Natural killer cell treated with Interleukin-12 subunit alpha and Interleukin-12 subunit beta and Interleukin-15 and Interleukin-18, amount 100 ng/mL, for 72 hours (primary cell): ENCODE measurements at regions not wholly inside any gene's neighbourhood (a gene's known extent, or its start where the extent isn't known, plus 50 kb on each side); places are given as distances from the start of the nearest gene placed in this dataset.

ENCODE experiments used
- ATAC-seq, 2 donors: fragments of 150-1000 bp; cut with Tn5 transposase in 1 of 2; sonication (Bioruptor Pico), chemical (Tn5 transposase) in 1 of 2; 2 replicates each; pipeline ENCODE4 v1.10.0; 2021
- DNase-seq: peaks from one replicate; pipeline ENCODE4 v3.0.0; 2022; ENCODE audit warnings: low spot score
- H3K27ac Mint-ChIP-seq, 2 donors: 1 replicate in 1 of 2; 2 replicates in 1 of 2; pipeline ENCODE4 v1.8.0; 2022; ENCODE audit warnings: mixed read lengths in 2 of 2, mild to moderate bottlenecking in 1 of 2, moderate library complexity in 1 of 2
- H3K27me3 Mint-ChIP-seq, 2 donors: 1 replicate in 1 of 2; 2 replicates in 1 of 2; pipeline ENCODE4 v1.8.0; 2022; ENCODE audit warnings: mixed read lengths in 2 of 2
- H3K36me3 Mint-ChIP-seq: one replicate; pipeline ENCODE4 v1.8.0; 2022; ENCODE audit warnings: mixed read lengths
- H3K4me1 Mint-ChIP-seq, 2 donors: 1 replicate in 1 of 2; 2 replicates in 1 of 2; pipeline ENCODE4 v1.8.0; 2022; ENCODE audit warnings: low read depth in 2 of 2, mixed read lengths in 2 of 2, mild to moderate bottlenecking in 1 of 2
- H3K4me3 Mint-ChIP-seq: one replicate; pipeline ENCODE4 v1.8.0; 2022; ENCODE audit warnings: mixed read lengths
- H3K9me3 Mint-ChIP-seq: 2 replicates; pipeline ENCODE4 v1.8.0; 2022; ENCODE audit warnings: mixed read lengths

DNA sequence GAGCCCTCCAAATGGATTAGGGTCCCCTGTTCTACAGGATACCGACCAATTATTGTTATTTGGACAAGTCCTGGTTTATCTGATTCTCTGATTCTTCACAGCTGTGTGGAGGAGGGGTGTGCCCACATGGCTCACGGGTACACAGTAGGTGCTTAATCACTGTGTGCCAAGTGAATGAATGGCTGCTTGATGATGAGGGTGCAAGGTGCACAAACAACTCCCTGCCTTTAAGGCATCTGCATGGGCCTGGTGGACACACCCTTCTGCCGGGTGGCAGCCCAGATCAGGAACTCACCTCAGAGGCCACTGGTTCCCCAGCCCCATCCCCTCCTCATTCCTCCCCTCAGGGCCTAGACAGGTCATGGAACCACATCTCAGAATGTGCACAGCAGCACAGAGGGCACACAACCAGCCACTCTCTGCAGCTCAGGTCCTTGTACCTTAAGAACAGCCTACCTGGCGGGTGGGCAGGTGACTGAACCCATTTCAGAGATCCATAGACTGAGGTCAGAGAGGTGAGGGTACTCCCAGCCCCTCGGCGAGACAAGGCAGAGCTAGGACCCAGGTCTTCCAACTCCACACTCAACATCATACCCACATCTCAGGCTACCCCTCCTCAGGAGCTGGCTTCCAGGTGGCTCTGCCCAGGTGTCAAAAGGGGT is 50.3 kb downstream of the SHANK2 start:
- no peak overlapping the region for H3K27ac Mint-ChIP-seq
- ATAC-seq, result no peak
- H3K4me1 Mint-ChIP-seq, result no peaks in the 10 kb centered on the region
- H3K9me3 Mint-ChIP-seq, result no peaks in the 10 kb centered on the region
- no peaks in the 10 kb centered on the region for H3K36me3 Mint-ChIP-seq
- H3K27me3 Mint-ChIP-seq, result no peaks in the 10 kb centered on the region
- DNase-seq, result no peak
- H3K4me3 Mint-ChIP-seq, result no peak overlapping the region

DNA sequence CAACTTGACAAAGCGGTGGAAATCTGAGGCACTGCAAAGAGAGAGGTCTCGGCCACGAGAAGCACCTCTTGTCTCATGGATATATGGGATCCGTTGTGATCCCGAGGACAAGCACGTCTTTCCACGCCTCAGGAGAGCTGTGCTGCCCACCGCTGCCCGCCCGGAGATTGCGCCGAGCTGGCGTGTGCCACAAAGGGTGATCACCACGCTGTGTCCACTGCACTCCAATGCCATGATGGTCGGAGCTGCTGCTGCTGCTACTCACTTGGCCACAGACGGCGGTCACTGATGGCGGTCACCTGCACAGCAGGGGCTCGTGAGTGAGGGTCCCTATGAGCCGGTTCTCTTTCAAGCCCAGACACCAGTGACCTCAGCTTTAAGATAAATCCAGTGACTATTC is 51.1 kb downstream of the SHANK2 start:
- H3K27ac Mint-ChIP-seq, result no peak overlapping the region
- H3K27me3 Mint-ChIP-seq, result no peaks in the 10 kb centered on the region
- no peaks in the 10 kb centered on the region for H3K4me1 Mint-ChIP-seq
- DNase-seq, result no peak
- H3K36me3 Mint-ChIP-seq, result no peaks in the 10 kb centered on the region
- H3K9me3 Mint-ChIP-seq, result no peaks in the 10 kb centered on the region
- H3K4me3 Mint-ChIP-seq, result no peak overlapping the region
- no peak for ATAC-seq

DNA sequence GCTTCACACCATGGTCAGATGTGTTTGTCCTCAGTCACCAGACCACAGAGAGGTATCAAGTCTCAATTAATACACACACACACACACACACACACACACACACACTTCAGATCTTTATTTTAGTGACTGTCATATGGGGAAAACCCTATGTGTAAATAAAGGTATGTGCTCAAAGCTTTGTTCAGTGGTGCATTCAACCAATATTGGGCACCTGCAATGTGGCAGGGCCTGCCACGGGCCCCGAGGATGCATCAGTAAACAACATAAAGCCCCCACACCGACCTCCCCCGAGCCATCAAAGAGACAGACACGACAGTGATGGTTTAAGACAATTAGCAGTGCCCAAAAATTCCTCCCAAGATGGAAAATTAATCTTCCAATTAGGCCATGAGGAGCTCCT is 51.6 kb downstream of the SHANK2 start:
- no peak overlapping the region for H3K27ac Mint-ChIP-seq
- H3K36me3 Mint-ChIP-seq, result no peaks in the 10 kb centered on the region
- H3K4me3 Mint-ChIP-seq, result no peak overlapping the region
- DNase-seq (no peak), ATAC-seq (no peak)
- no peaks in the 10 kb centered on the region for H3K9me3 Mint-ChIP-seq
- no peaks in the 10 kb centered on the region for H3K27me3 Mint-ChIP-seq
- H3K4me1 Mint-ChIP-seq, result no peaks in the 10 kb centered on the region

DNA sequence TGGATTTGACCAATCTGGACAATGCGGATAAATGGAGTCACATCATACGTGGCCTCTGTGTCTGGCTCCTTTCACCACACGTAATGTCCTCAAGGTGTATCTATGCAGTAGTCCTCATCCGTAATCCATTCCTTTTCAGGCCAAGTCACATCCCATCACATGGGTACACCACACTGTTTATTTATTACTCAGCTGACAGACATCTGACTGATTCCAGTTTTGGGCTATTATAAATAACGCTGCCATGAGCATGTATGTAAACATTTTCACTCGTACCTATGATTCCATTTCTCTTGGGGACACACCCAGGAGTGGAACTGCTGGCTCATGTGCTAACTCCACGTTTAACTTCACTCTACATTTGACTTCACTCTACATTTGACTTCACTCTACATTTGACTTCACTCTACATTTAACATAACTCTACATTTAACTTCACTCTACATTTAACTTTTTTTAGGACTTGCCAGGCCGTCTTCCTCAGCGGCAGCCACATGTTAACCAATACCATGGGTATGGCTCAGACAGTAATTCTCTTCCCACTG is 52.1 kb downstream of the SHANK2 start:
- no peak overlapping the region for H3K27ac Mint-ChIP-seq
- ATAC-seq (no peak), DNase-seq (no peak)
- H3K4me1 Mint-ChIP-seq, result no peaks in the 10 kb centered on the region
- H3K9me3 Mint-ChIP-seq, result no peaks in the 10 kb centered on the region
- no peak overlapping the region for H3K4me3 Mint-ChIP-seq
- H3K36me3 Mint-ChIP-seq, result no peaks in the 10 kb centered on the region
- H3K27me3 Mint-ChIP-seq, result no peaks in the 10 kb centered on the region

DNA sequence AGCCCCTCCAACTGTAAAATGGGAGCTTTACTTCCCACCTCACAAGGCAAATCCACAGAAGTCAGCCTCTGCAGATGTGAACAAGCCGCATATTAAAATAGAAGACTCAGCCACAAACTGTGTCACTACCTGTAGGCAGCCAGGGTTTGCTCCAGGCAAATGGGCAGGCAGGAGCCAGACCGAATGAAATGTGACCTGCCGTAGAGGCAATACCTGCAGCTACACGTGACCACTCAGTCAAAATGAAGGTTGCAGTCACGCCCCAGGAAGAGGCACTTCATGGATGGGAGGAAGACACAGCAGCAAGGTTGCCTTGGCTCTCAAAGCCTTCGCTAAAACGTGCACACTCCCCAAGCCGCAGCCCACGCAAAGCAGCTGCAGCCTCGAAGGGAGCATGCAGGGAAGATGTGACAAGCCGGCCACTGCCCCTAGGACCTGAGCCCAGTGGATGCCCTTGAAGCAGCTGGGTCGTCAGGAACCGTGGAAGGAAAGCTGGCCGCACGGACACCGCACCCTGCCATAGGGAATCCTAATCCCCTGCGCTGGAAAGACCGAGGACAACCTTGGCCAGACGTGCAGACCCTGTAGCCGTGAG is 53.1 kb downstream of the SHANK2 start:
- no peaks in the 10 kb centered on the region for H3K4me1 Mint-ChIP-seq
- no peaks in the 10 kb centered on the region for H3K9me3 Mint-ChIP-seq

DNA sequence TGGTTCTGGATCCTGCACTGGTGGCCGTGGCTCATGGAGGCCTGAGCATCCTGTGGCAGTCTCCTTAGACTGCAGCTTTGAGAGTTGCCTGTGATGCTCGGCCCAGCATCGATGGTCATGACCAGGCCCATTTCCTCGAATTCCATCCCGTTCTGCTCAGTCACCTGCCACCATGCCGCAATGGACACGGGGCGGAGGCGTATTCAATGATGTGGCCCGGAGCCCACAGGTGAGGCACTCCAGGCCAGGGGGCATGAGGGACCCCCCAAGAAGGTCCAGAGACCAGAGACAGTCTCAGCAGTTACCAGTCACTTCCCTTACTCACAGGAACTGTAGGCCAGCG is 53.6 kb downstream of the SHANK2 start:
- Mint-ChIP-seq H3K27ac (no peak overlapping the region), H3K4me1 (no peaks in the 10 kb centered on the region), H3K4me3 (no peak overlapping the region), H3K27me3 (no peaks in the 10 kb centered on the region), H3K36me3 (no peaks in the 10 kb centered on the region), H3K9me3 (no peaks in the 10 kb centered on the region)
- DNase-seq (peak; percentile 25), ATAC-seq (no peak)

More for the DNA sequence above, 53.1 kb downstream of the SHANK2 start:
- DNase-seq (peak; percentile 54), ATAC-seq (no peak)
- H3K4me3 Mint-ChIP-seq, result no peak overlapping the region
- no peaks in the 10 kb centered on the region for H3K36me3 Mint-ChIP-seq
- no peak overlapping the region for H3K27ac Mint-ChIP-seq
- no peaks in the 10 kb centered on the region for H3K27me3 Mint-ChIP-seq

DNA sequence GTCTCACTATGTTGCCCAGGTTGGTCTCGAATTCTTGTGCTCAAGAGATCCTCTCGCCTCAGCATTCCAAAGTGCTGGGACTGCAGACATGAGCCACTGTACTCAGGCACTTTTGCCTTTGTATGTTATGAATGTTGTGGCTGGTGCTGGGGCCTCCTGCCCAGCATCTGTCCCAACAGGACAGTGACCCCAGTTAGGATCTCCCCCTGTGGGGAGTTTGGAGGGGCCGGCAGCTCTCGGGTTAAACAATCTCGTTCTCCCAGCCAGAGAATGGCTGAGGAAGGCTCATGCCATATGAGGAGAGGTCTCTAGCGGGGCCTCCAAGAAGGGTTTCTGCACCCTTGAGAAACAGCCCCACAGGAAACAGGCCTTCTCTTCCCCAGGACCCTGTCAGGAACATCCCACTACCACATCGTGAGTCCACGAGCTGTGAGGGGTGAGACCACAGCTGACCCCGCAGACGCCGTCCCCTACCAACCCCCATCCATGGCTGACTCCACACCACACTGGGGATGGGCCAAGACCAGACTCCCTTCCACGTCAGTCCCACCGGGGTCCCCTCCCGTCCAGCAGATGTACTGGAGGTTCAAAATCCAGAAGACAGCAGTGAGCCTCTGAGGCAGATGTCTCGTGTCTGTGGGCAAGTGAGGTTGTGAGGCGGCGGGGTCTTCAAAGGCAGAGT is 54.1 kb downstream of the SHANK2 start:
- no peak overlapping the region for H3K4me3 Mint-ChIP-seq
- no peak for ATAC-seq
- H3K36me3 Mint-ChIP-seq, result no peaks in the 10 kb centered on the region
- H3K9me3 Mint-ChIP-seq, result no peaks in the 10 kb centered on the region
- DNase-seq, result peak; percentile 32
- no peaks in the 10 kb centered on the region for H3K27me3 Mint-ChIP-seq
- H3K27ac Mint-ChIP-seq, result no peak overlapping the region
- no peaks in the 10 kb centered on the region for H3K4me1 Mint-ChIP-seq

DNA sequence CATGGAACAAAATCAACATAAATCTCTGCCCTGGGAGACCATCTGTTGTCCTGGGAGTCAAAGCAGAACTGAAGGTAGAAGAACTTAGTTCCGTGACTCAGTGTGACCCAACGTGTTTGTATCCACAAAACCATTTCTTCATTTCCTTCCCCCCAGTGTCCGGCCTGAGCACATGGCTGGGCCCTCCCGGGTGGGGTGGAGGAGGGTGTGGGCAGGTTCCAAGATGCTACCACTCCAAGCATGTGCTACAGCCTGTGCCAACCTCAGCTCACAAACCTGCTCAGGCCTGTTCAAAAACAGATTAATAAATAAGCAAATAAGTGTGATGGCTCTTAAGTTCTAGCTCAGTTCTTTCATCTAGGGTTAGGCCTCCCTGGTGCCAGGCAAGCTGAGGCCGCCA is 55.3 kb downstream of the SHANK2 start:
- H3K4me3 Mint-ChIP-seq, result no peak overlapping the region
- no peaks in the 10 kb centered on the region for H3K36me3 Mint-ChIP-seq
- no peak overlapping the region for H3K27ac Mint-ChIP-seq

DNA sequence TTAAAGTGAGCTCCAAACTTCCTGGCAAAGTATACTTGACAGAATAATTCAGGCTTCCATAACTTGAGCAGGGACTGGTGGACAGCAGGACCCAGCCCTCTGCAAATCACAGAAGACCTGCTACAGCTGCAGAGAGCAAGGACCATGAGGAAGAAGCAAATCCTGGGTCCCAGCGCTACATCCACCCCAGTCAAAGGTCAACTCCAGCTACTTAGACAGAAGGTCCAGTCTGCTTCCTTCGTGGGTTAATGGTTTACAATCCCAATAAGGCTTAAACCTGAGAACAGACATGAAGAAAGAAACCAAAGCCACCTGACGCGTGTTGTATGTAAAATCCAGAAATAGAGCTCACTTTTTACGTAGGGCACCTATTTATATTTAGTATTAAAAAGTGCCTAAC is 57.7 kb downstream of the SHANK2 start:
- Mint-ChIP-seq H3K36me3 (no peaks in the 10 kb centered on the region), H3K9me3 (no peaks in the 10 kb centered on the region), H3K4me1 (no peaks in the 10 kb centered on the region), H3K27ac (no peak overlapping the region), H3K4me3 (no peak overlapping the region), H3K27me3 (no peaks in the 10 kb centered on the region)
- no peak for ATAC-seq
- DNase-seq, result no peak

More for the DNA sequence above, 55.3 kb downstream of the SHANK2 start:
- Mint-ChIP-seq H3K4me1 (no peaks in the 10 kb centered on the region), H3K9me3 (no peaks in the 10 kb centered on the region), H3K27me3 (no peaks in the 10 kb centered on the region)
- ATAC-seq, result no peak
- no peak for DNase-seq

DNA sequence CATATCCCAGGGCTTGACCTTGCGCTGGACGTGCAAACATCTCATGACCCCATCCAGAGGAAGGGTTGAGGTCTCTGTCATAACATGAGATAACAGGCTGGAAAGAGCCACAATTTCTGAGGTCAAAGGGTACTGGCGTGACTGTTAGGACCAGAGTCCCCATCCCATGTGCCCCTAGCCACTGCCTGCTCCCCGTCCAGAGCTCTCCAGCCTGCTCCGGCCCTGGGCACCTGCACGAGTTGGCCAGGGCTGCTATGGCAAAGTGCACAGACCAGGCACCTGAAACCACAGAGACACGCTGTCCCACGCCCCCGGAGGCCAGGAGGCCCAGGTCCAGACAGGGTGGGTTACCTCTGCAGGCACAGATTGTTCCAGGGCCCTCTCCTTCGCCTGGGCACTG is 58.9 kb downstream of the SHANK2 start:
- H3K9me3 Mint-ChIP-seq, result no peaks in the 10 kb centered on the region
- H3K4me1 Mint-ChIP-seq, result no peaks in the 10 kb centered on the region
- no peak overlapping the region for H3K27ac Mint-ChIP-seq
- ATAC-seq (no peak), DNase-seq (peak; percentile 51)
- no peaks in the 10 kb centered on the region for H3K27me3 Mint-ChIP-seq
- H3K36me3 Mint-ChIP-seq, result no peaks in the 10 kb centered on the region
- no peak overlapping the region for H3K4me3 Mint-ChIP-seq

DNA sequence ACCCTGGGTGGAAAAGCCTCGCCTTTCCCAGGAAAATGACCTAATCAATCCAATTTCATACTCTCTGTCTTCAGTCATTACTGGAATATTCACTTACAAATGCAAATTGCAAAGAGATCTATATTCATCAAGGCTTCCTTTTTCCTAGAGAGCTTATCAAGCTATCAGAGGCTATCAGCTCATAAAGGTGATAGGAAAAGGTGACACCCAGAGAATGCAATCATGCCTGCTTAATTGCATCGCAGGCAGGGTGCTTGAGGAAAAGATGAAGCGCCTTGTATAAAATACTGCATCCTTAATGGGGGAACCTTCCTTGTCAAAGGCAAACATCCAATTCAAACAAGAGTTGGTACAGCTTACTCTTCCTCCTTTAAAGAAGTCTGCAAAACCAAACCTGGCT is 59.7 kb downstream of the SHANK2 start:
- H3K36me3 Mint-ChIP-seq, result no peaks in the 10 kb centered on the region
- H3K4me3 Mint-ChIP-seq, result no peak overlapping the region
- peaks cover 0 to 3% of the 10 kb centered on the region in 2 donors for H3K27me3 Mint-ChIP-seq
- DNase-seq (peak; percentile 18), ATAC-seq (no peak)
- no peaks in the 10 kb centered on the region for H3K4me1 Mint-ChIP-seq
- no peak overlapping the region for H3K27ac Mint-ChIP-seq
- no peaks in the 10 kb centered on the region for H3K9me3 Mint-ChIP-seq

DNA sequence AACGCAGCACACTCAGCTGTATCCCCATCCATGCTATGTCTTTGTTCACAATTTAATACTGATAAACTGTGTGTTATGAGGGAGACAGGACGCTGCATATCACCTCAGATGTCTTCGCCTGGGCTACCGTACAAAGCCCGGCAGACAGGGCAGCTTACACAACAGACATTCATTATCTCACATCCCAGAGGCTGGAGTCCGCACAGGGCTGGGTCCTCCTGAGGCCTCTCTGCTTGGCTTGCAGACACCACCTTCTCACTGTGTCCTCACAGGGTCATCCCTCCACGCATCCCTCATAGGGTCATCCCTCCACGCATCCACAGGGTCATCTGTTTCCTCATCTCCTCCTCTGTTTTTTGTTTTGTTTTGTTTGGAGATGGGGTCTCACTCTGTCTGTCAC is 61.2 kb downstream of the SHANK2 start:
- DNase-seq (no peak), ATAC-seq (no peak)
- H3K9me3 Mint-ChIP-seq, result no peaks in the 10 kb centered on the region
- H3K36me3 Mint-ChIP-seq, result no peaks in the 10 kb centered on the region
- H3K4me3 Mint-ChIP-seq, result no peak overlapping the region
- peaks cover 0 to 3% of the 10 kb centered on the region in 2 donors for H3K27me3 Mint-ChIP-seq
- no peaks in the 10 kb centered on the region for H3K4me1 Mint-ChIP-seq
- no peak overlapping the region for H3K27ac Mint-ChIP-seq

DNA sequence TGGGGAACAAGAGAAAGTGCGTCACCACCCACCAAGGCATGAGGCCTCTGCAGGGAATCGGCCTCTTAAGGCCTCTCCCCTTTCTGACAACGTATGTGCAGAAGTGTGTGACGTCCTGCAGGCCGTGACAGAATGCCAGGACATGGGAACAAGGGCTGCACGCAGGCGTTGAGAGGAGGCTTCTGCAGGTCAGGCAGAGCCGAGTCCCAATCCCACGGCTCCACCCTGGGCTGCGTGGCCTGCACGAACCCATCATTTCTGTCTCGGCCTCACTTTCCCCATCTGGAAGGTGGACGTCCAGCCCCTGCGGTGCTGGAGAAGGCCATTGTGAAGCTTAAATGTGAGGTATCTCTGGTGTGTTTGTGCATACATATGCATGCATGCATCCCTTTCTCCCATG is 61.8 kb downstream of the SHANK2 start:
- Mint-ChIP-seq H3K27ac (no peak overlapping the region), H3K4me1 (no peaks in the 10 kb centered on the region), H3K27me3 (peaks cover 0 to 3% of the 10 kb centered on the region in 2 donors), H3K4me3 (no peak overlapping the region), H3K36me3 (no peaks in the 10 kb centered on the region), H3K9me3 (no peaks in the 10 kb centered on the region)
- ATAC-seq, result no peak
- peak; percentile 15 for DNase-seq

DNA sequence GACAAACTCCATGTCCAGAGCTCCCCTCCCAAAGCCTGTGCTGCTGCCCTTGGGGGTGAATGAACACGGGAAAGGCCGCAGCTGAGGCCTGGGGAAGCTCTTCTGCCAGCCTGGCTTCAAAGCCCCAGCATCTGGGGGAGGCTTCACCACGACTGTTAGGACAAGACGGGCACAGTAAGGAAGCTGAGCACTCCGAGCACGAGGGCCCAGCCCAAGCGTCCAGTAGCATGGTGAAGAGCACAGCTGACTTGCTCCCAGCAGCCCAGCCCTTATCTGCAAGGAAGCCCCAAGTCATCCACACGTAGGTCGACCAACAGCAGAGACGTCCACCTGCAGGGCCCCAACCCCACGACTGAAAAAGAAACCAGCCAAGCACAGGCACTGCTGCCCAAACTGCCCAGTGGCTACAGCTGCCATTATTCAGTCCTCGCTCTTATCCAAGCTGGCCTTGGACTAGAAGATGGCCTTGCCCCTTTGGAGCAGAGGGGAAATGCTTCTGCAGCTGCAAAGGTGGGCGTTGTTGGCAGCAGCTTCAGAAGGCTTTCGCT is 62.5 kb downstream of the SHANK2 start:
- H3K4me3 Mint-ChIP-seq, result no peak overlapping the region

More for the DNA sequence above, 62.5 kb downstream of the SHANK2 start:
- no peaks in the 10 kb centered on the region for H3K36me3 Mint-ChIP-seq
- H3K4me1 Mint-ChIP-seq, result no peaks in the 10 kb centered on the region
- DNase-seq (no peak), ATAC-seq (no peak)
- no peaks in the 10 kb centered on the region for H3K9me3 Mint-ChIP-seq
- no peak overlapping the region for H3K27ac Mint-ChIP-seq
- H3K27me3 Mint-ChIP-seq, result peaks cover 0 to 3% of the 10 kb centered on the region in 2 donors
